SK-N-MC (cell line): ENCODE measurements at regions not wholly inside any gene's neighbourhood (a gene's known extent, or its start where the extent isn't known, plus 50 kb on each side); places are given as distances from the start of the nearest gene placed in this dataset.
A peak's percentile ranks its signal among the peaks of the same experiment; 100 is the strongest.

ENCODE experiments used
- DNase-seq: peaks from one replicate; pipeline ENCODE4 v3.0.0-alpha.2; 2011; ENCODE audit warnings: low read depth, low spot score
- H3K27ac ChIP-seq: fragments of 200-600 bp; sonication (generic); 2 replicates; pipeline ENCODE4 v1.5.1; 2016; ENCODE audit warnings: mixed run types
- H3K36me3 ChIP-seq: fragments of 200-600 bp; sonication (generic); 2 replicates; pipeline ENCODE4 v1.6.1; 2017; ENCODE audit warnings: antibody characterized with exemption, low read length, mixed read lengths; ENCODE audit not compliant: insufficient read depth
- H3K4me3 ChIP-seq: fragments of 200-600 bp; sonication (generic); 2 replicates; pipeline ENCODE4 v1.5.1; 2016
- H3K9ac ChIP-seq: fragments of 200-600 bp; sonication (generic); 2 replicates; pipeline ENCODE4 v1.8.0; 2017; ENCODE audit warnings: mixed run types, mixed read lengths; ENCODE audit not compliant: insufficient read length
- H3K9me3 ChIP-seq: fragments of 200-600 bp; sonication (generic); 2 replicates; pipeline ENCODE4 v1.6.1; 2017; ENCODE audit warnings: low read depth, mild to moderate bottlenecking, antibody characterized with exemption, low read length, moderate library complexity, mixed read lengths
- EZH2 ChIP-seq: fragments of 200-600 bp; sonication (generic); IDR thresholded peaks from one replicate; pipeline ENCODE4 v1.6.1; 2017; ENCODE audit warnings: antibody characterized with exemption
- FOXP2 ChIP-seq: optimal IDR thresholded peaks from 2 replicates; pipeline ENCODE3; 2011; ENCODE audit warnings: mild to moderate bottlenecking, moderate library complexity; ENCODE audit not compliant: insufficient read depth; ENCODE audit errors: extremely low read length, control extremely low read depth
- POLR2AphosphoS5 ChIP-seq: IDR thresholded peaks from 2 replicates; pipeline ENCODE4 v1.6.1; 2012; ENCODE audit warnings: mild to moderate bottlenecking, low read depth, low read length, borderline replicate concordance

- Histone ChIP-seq H3K36me3 (no peaks in the 10 kb centered on the region), H3K27ac (no peak overlapping the region), H3K9ac (no peak overlapping the region), H3K4me3 (no peak overlapping the region), H3K9me3 (no peaks in the 10 kb centered on the region)
- no peak for TF ChIP-seq EZH2
- no peak for TF ChIP-seq POLR2AphosphoS5
- TF ChIP-seq FOXP2: no peak
- DNase-seq: no peak
These were observed 70.0 kb upstream of the RAD23B start for GRCh38 chr9:107213080-107213479.

GRCh38 chr9:107213561-107214028, 69.5 kb upstream of the RAD23B start:
- DNase-seq: peak; percentile 47
- Histone ChIP-seq H3K27ac (no peak overlapping the region), H3K4me3 (no peak overlapping the region)

GRCh38 chr9:107214381-107214780, 68.7 kb upstream of the RAD23B start:
- Histone ChIP-seq H3K27ac (no peak overlapping the region), H3K4me3 (no peak overlapping the region), H3K36me3 (no peaks in the 10 kb centered on the region), H3K9ac (no peak overlapping the region), H3K9me3 (no peaks in the 10 kb centered on the region)
- TF ChIP-seq EZH2 (no peak), POLR2AphosphoS5 (no peak), FOXP2 (no peak)
- DNase-seq: no peak

More at GRCh38 chr9:107213561-107214028, 69.5 kb upstream of the RAD23B start:
- H3K9me3 ChIP-seq: no peaks in the 10 kb centered on the region
- H3K9ac ChIP-seq: no peak overlapping the region
- H3K36me3 ChIP-seq: no peaks in the 10 kb centered on the region
- TF ChIP-seq FOXP2: no peak
- TF ChIP-seq POLR2AphosphoS5: no peak
- TF ChIP-seq EZH2: no peak

GRCh38 chr9:107214915-107215314, 68.2 kb upstream of the RAD23B start:
- Histone ChIP-seq H3K36me3 (no peaks in the 10 kb centered on the region), H3K9ac (no peak overlapping the region), H3K9me3 (no peaks in the 10 kb centered on the region), H3K4me3 (no peak overlapping the region), H3K27ac (no peak overlapping the region)
- TF ChIP-seq POLR2AphosphoS5 (no peak), FOXP2 (no peak), EZH2 (no peak)
- DNase-seq: no peak

- DNase-seq: no peak
- Histone ChIP-seq H3K27ac (no peak overlapping the region), H3K36me3 (no peaks in the 10 kb centered on the region), H3K9ac (no peak overlapping the region), H3K9me3 (no peaks in the 10 kb centered on the region), H3K4me3 (no peak overlapping the region)
- TF ChIP-seq EZH2: no peak
- no peak for TF ChIP-seq FOXP2
- no peak for TF ChIP-seq POLR2AphosphoS5
These were observed 67.7 kb upstream of the RAD23B start for GRCh38 chr9:107215381-107215780.

- H3K9me3 ChIP-seq: no peaks in the 10 kb centered on the region
- DNase-seq: no peak
- H3K36me3 ChIP-seq: no peaks in the 10 kb centered on the region
- H3K9ac ChIP-seq: no peak overlapping the region
- H3K27ac ChIP-seq: no peak overlapping the region
- TF ChIP-seq POLR2AphosphoS5 (no peak), EZH2 (no peak), FOXP2 (no peak)
- H3K4me3 ChIP-seq: no peak overlapping the region
These were observed 66.8 kb upstream of the RAD23B start for GRCh38 chr9:107216329-107216728.

GRCh38 chr9:107218829-107219485, 64.1 kb upstream of the RAD23B start:
- H3K4me3 ChIP-seq: no peak overlapping the region
- no peak for DNase-seq
- H3K27ac ChIP-seq: no peak overlapping the region
- no peak overlapping the region for H3K9ac ChIP-seq
- no peaks in the 10 kb centered on the region for H3K36me3 ChIP-seq
- no peaks in the 10 kb centered on the region for H3K9me3 ChIP-seq
- TF ChIP-seq EZH2: no peak
- TF ChIP-seq POLR2AphosphoS5: no peak
- no peak for TF ChIP-seq FOXP2

- H3K9ac ChIP-seq: no peak overlapping the region
- no peak overlapping the region for H3K4me3 ChIP-seq
- H3K9me3 ChIP-seq: no peaks in the 10 kb centered on the region
- no peak for DNase-seq
- no peak overlapping the region for H3K27ac ChIP-seq
- H3K36me3 ChIP-seq: no peaks in the 10 kb centered on the region
- TF ChIP-seq FOXP2: no peak
- TF ChIP-seq POLR2AphosphoS5: no peak
- TF ChIP-seq EZH2: no peak
These were observed 63.5 kb upstream of the RAD23B start for GRCh38 chr9:107219486-107220077.
